ENCODE measurements at regions not wholly inside any gene's neighbourhood (a gene's known extent, or its start where the extent isn't known, plus 50 kb on each side); places are given as distances from the start of the nearest gene placed in this dataset.

- TF ChIP-seq ZNF462 (CRISPR knock-in tag; IDR thresholded peaks at IDR 0.05) (no peak), NANOG (IDR thresholded peaks at IDR 0.05; ENCODE audit: borderline replicate concordance) (no peak), CREB1 (CRISPR knock-in tag; IDR thresholded peaks at IDR 0.05; ENCODE audit: low read depth) (no peak), ZNF114 (CRISPR knock-in tag; IDR thresholded peaks at IDR 0.05) (no peak), ETS1 (IDR thresholded peaks at IDR 0.05) (no peak)
Measured at GRCh38 chr6:80504882-80505281, 398.4 kb downstream of the BCKDHB start (continued).

- Histone ChIP-seq H4K20me1 (replicated peaks; ENCODE audit: insufficient read depth) (no peaks in the 10 kb centered on the region), H3K27me3 (ENCODE audit: insufficient read depth) (no peaks in the 10 kb centered on the region), H3K36me3 (ENCODE audit: insufficient read depth) (no peaks in the 10 kb centered on the region), H3K27ac (ENCODE audit: low read depth) (no peak overlapping the region), H3F3A (replicated peaks; ENCODE audit: low read depth) (no peaks in the 10 kb centered on the region), H3K9me2 (ENCODE audit: insufficient read depth) (peaks cover 10% of the 10 kb centered on the region), H3K79me2 (replicated peaks; ENCODE audit: insufficient read depth) (no peaks in the 10 kb centered on the region), H3K4me1 (ENCODE audit: insufficient read depth) (peaks cover 12% of the 10 kb centered on the region; the same call in 1 of the 2 replicates), H2AFZ (no peak overlapping the region), H3K4me2 (no peak overlapping the region), H3K4me3 (no peak overlapping the region)
- Mint-ChIP-seq H3K9me3 (no peaks in the 10 kb centered on the region), H3K4me3 (no peak overlapping the region), H3K4me1 (peaks cover 10% of the 10 kb centered on the region; the same call in 2 of the 3 replicates), H3K27ac (no peak overlapping the region), H3K27me3 (ENCODE audit: insufficient read depth, low read depth, poor library complexity) (no peaks in the 10 kb centered on the region), H3K36me3 (ENCODE audit: low read depth) (no peaks in the 10 kb centered on the region; the same call in 2 of the 3 replicates)
- ATAC-seq (no peak), DNase-seq (ENCODE audit: low spot score) (no peak)
- no peak for TF ChIP-seq REST (IDR thresholded peaks at IDR 0.05; ENCODE audit: unreplicated experiment)
- no peak for TF ChIP-seq EZH2phosphoT487 (IDR thresholded peaks at IDR 0.05; ENCODE audit: unreplicated experiment)
- TF ChIP-seq STAT1 (IDR thresholded peaks at IDR 0.05; ENCODE audit: unreplicated experiment): no peak
- TF ChIP-seq POLR2AphosphoS5 (IDR thresholded peaks at IDR 0.05; ENCODE audit: low read depth): no peak
Measured at GRCh38 chr6:80503660-80504059, 397.2 kb downstream of the BCKDHB start.

All from GM23338 (cell line).